ENCODE measurements at regions not wholly inside any gene's neighbourhood (a gene's known extent, or its start where the extent isn't known, plus 50 kb on each side); places are given as distances from the start of the nearest gene placed in this dataset.
A peak's percentile ranks its signal among the peaks of the same experiment; 100 is the strongest.
"Not testable (repeated sequence)": the region's sequence is repeated elsewhere in the genome, so short reads cannot be mapped to it uniquely, and the experiment has no call there.

DNA sequence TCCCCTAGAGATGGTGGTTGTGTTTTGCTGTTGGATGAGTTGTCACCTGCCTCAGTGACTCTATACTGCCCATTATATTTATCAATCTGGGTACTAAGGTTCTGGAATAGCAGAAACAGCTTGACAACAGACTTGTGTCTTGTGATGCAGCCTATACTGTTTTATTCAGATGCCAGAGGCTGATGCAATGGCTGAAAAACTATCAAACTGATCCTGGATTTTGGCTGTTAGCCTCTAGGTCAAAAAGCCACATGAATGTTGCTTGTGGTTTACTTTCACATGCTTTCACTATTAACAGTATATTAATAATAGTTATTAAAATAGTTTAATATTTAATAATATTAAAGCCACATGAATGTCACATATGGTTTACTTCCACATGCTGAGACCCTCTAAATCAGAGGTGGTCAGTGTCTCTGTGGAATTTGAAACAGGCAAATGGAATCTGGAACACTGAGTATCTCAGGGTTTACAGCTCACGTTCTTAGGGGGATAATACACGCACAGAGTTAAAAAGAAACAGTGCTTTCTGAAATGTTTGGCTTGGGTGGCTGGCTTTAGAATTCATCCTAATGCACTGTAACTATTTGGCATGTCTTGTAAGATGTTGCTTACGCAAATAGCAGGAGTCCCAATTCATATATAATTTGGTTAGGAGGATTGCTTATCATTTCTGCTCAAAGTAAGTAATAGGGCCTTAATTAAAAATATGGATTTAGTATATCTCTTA lies 82.5 kb upstream of the LCORL start:
- peak; percentile 21 for DNase-seq (ENCODE audit: low read depth)
- TF ChIP-seq, protein P1, sequence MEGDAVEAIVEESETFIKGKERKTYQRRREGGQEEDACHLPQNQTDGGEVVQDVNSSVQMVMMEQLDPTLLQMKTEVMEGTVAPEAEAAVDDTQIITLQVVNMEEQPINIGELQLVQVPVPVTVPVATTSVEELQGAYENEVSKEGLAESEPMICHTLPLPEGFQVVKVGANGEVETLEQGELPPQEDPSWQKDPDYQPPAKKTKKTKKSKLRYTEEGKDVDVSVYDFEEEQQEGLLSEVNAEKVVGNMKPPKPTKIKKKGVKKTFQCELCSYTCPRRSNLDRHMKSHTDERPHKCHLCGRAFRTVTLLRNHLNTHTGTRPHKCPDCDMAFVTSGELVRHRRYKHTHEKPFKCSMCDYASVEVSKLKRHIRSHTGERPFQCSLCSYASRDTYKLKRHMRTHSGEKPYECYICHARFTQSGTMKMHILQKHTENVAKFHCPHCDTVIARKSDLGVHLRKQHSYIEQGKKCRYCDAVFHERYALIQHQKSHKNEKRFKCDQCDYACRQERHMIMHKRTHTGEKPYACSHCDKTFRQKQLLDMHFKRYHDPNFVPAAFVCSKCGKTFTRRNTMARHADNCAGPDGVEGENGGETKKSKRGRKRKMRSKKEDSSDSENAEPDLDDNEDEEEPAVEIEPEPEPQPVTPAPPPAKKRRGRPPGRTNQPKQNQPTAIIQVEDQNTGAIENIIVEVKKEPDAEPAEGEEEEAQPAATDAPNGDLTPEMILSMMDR (conservative IDR thresholded peaks at IDR 0.05; ENCODE audit: control insufficient read depth, insufficient read depth, low read depth, low read length): no peak
- no peak overlapping the region for H3K4me3 ChIP-seq (ENCODE audit: control insufficient read depth, low read depth, low read length)

GRCh38 chr4:18100657-18101056 lies 79.1 kb upstream of the LCORL start:
- no peak overlapping the region for H3K4me3 ChIP-seq (ENCODE audit: control insufficient read depth, low read depth, low read length)
- TF ChIP-seq, protein P1 (conservative IDR thresholded peaks at IDR 0.05; ENCODE audit: control insufficient read depth, insufficient read depth, low read depth, low read length): no peak
- no peak for DNase-seq (ENCODE audit: low read depth)

GRCh38 chr4:18090447-18090846 lies 68.9 kb upstream of the LCORL start:
- not testable (repeated sequence) for DNase-seq (ENCODE audit: low read depth); H3K4me3 ChIP-seq (ENCODE audit: control insufficient read depth, low read depth, low read length)

DNA sequence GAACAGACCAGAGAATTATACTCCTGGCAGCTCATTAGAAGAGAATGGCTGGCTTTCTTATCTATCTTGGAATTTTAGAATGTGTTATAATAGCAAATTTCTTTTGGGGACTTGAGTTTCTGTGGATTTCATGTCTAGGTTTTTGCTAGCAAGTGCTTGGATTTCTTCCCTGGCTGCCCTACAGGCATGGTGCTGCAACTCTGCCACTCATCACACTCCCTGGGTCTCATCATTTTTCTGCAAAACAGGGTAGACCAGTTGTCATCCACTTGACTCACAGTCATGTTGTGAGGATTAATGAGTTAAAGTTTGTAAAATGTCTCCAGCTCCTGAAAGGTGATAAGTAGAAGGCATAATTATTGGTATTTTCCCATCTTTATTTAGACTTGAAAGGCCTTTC lies 60.7 kb upstream of the LCORL start:
- no peak overlapping the region for H3K4me3 ChIP-seq (ENCODE audit: control insufficient read depth, low read depth, low read length)
- TF ChIP-seq, protein P1 (conservative IDR thresholded peaks at IDR 0.05; ENCODE audit: control insufficient read depth, insufficient read depth, low read depth, low read length): no peak
- DNase-seq (ENCODE audit: low read depth): no peak

DNA sequence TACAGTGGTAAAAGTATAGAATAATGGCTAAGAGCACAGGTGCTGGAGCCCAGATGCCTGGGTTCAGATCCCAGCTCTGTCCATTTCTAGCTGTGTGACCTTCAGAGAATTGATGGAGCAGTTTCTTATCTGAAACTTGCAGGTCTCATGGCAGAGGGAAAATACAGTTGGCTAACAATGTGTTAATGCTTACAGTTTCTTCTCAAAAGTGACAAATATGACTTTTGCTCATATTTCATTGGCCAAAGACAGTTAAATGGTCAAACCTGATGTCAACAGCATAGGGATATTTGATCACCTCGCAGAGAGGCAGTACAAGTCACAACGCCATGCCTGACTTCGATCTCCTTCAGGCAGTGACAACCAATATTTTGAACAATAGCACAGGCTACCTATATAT lies 60.2 kb upstream of the LCORL start:
- H3K4me3 ChIP-seq (ENCODE audit: control insufficient read depth, low read depth, low read length): no peak overlapping the region
- DNase-seq (ENCODE audit: low read depth): no peak
- TF ChIP-seq, protein P1 (conservative IDR thresholded peaks at IDR 0.05; ENCODE audit: control insufficient read depth, insufficient read depth, low read depth, low read length): no peak

DNA sequence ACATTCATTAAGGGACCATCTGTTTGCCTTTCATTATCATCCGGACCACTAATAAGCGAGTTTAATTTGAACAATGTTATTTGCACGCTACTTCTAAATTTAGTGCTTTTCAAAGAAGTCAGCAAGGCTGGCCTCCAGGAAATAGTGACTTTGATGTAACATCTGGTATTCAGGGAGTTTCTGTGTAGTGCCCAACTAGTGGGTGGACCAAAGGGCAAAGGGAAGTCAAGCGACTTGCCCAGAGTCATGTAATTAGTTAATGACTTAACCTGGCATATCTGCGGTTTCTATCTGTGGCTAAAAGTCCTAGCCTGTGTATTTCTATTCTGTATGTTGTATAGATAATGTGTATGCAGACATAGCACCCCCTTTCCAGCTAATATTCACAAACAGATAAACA lies 56.3 kb upstream of the LCORL start:
- TF ChIP-seq, protein P1 (conservative IDR thresholded peaks at IDR 0.05; ENCODE audit: control insufficient read depth, insufficient read depth, low read depth, low read length): no peak
- DNase-seq (ENCODE audit: low read depth): no peak
- H3K4me3 ChIP-seq (ENCODE audit: control insufficient read depth, low read depth, low read length): no peak overlapping the region

DNA sequence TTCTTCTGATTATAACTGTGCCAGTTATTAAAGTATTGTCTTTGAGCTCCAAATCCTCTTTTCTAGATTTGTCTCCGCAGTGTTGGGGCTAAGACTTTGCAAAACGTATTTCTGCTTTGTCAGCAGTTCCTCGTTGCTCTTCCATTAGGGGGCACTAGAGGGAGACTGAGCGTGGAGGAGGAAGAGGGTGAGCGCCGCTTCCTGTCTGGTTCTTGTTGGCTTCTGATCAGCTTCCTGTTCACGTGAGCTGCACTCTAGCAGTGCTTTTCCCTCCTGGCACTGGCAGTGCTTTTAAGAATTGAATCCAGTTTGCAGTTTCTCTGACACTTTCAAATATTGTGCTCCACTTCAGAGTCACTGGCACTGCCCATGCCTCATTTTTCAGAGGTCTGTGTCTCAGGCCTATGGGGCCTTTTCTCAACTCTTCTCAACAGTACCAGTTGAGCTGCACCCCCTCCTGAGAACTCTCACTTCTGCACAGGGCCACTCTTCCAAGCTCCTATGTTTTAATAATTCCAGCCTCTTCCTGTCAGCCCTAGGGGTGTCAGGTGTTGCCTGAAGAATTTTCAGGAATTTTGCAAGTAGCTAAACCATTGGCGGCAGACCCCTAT lies 54.4 kb upstream of the LCORL start:
- peak; percentile 38 for DNase-seq (ENCODE audit: low read depth)
- no peak overlapping the region for H3K4me3 ChIP-seq (ENCODE audit: control insufficient read depth, low read depth, low read length)
- TF ChIP-seq, protein P1 (conservative IDR thresholded peaks at IDR 0.05; ENCODE audit: control insufficient read depth, insufficient read depth, low read depth, low read length): peak; percentile 36
